Body of pancreas (tissue), 4 donors: ENCODE measurements at regions not wholly inside any gene's neighbourhood (a gene's known extent, or its start where the extent isn't known, plus 50 kb on each side); places are given as distances from the start of the nearest gene placed in this dataset.

Source experiments
- CTCF ChIP-seq, 7 experiments: fragments of 450-650 bp in 4 of 7; fragments of 200-600 bp in 3 of 7; sonication (generic) in 3 of 7; IDR thresholded peaks; one replicate each; pipeline ENCODE4 v1.5.1; 2016 to 2019; ENCODE audit warnings: antibody characterized with exemption in 7 of 7
- POLR2A ChIP-seq, 3 donors: fragments of 450-650 bp; IDR thresholded peaks; one replicate each; pipeline ENCODE4 v1.6.1; 2016; ENCODE audit warnings: antibody characterized with exemption in 3 of 3, mild to moderate bottlenecking in 2 of 3

DNA sequence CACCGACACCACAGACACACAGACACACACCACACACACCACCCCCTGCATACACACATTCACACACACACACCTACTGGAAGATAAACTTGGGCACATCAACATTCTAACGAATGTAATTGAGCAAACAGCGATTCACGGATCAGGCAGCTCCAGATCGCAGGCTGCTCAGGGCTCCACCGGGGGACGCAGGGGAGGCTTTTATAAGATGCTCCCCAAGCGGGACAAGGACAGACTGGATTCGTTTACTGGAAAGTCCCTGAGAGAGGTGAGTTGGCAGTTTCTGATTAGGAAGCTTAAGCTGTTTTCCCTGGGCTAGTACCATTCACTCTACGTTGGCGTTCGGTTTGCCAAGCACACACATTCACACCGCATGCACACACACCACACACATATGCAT lies 281.3 kb downstream of the IRF8 start:
- TF ChIP-seq CTCF (IDR thresholded peaks at IDR 0.05) (no peak), POLR2A (IDR thresholded peaks at IDR 0.05) (no peak)
